Activated T-cell treated with anti-CD3 and anti-CD28 coated beads for 48 hours (primary cell): ENCODE measurements at regions not wholly inside any gene's neighbourhood (a gene's known extent, or its start where the extent isn't known, plus 50 kb on each side); places are given as distances from the start of the nearest gene placed in this dataset.

Experiments
- DNase-seq: peaks from one replicate; pipeline ENCODE4 v3.0.0-alpha.2; 2020; ENCODE audit warnings: low read depth

- no peak for DNase-seq
Measured at GRCh38 chr7:108697254-108697653, 127.6 kb downstream of the DNAJB9 start.

GRCh38 chr7:108711611-108712010 is 141.9 kb downstream of the DNAJB9 start:
- no peak for DNase-seq

GRCh38 chr7:108716783-108717182 is 147.1 kb downstream of the DNAJB9 start:
- DNase-seq, result no peak

GRCh38 chr7:108717781-108718180 is 148.1 kb downstream of the DNAJB9 start:
- no peak for DNase-seq

GRCh38 chr7:108719631-108720030 is 150.0 kb downstream of the DNAJB9 start:
- no peak for DNase-seq

GRCh38 chr7:108722561-108722960 is 152.9 kb downstream of the DNAJB9 start:
- DNase-seq, result no peak

GRCh38 chr7:108723381-108723814 is 153.7 kb downstream of the DNAJB9 start:
- DNase-seq, result no peak

- no peak for DNase-seq
Measured at GRCh38 chr7:108724251-108725100, 154.8 kb downstream of the DNAJB9 start.

- DNase-seq, result no peak
Measured at GRCh38 chr7:108735814-108736213, 166.1 kb downstream of the DNAJB9 start.

- DNase-seq, result no peak
Measured at GRCh38 chr7:108736221-108736891, 166.7 kb downstream of the DNAJB9 start.

- DNase-seq, result no peak
Measured at GRCh38 chr7:108770981-108771745, 201.5 kb downstream of the DNAJB9 start.

GRCh38 chr7:108771853-108772252 is 202.2 kb downstream of the DNAJB9 start:
- no peak for DNase-seq

GRCh38 chr7:108777966-108778365 is 208.3 kb downstream of the DNAJB9 start:
- DNase-seq, result no peak

GRCh38 chr7:108789451-108789850 is 219.8 kb downstream of the DNAJB9 start:
- no peak for DNase-seq

- no peak for DNase-seq
Measured at GRCh38 chr7:108794466-108794865, 224.8 kb downstream of the DNAJB9 start.

- no peak for DNase-seq
Measured at GRCh38 chr7:108802650-108803049, 233.0 kb downstream of the DNAJB9 start.

GRCh38 chr7:108805808-108806397 is 236.2 kb downstream of the DNAJB9 start:
- DNase-seq, result no peak

- no peak for DNase-seq
Measured at GRCh38 chr7:108808549-108809266, 239.0 kb downstream of the DNAJB9 start.

- DNase-seq, result no peak
Measured at GRCh38 chr7:108809356-108809755, 239.7 kb downstream of the DNAJB9 start.

- DNase-seq, result no peak
Measured at GRCh38 chr7:108810756-108811385, 241.2 kb downstream of the DNAJB9 start.
